ENCODE measurements at regions not wholly inside any gene's neighbourhood (a gene's known extent, or its start where the extent isn't known, plus 50 kb on each side); places are given as distances from the start of the nearest gene placed in this dataset.
"Not testable (repeated sequence)": the region's sequence is repeated elsewhere in the genome, so short reads cannot be mapped to it uniquely, and the experiment has no call there.

DNA sequence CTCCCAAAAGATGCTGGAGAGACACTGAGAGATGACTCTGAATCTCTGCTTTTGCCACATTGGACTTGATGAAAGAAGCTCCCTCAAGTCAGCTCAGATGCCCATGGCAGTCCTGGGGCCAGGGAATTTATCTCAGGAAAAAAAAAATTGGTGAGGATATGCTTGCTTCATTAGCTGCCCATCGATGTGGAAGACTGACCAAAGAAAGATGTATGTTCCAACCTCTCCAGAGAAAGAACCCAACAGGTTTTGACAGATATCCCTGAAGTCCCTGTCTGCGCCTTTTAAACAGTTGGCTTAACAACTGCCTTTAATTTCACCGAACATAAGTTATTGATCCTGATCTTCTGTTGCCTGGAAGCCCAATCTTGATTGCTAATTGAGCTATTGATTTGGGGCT, 137.4 kb downstream of the TMEM114 start:
- peak; percentile 86 for DNase-seq

DNA sequence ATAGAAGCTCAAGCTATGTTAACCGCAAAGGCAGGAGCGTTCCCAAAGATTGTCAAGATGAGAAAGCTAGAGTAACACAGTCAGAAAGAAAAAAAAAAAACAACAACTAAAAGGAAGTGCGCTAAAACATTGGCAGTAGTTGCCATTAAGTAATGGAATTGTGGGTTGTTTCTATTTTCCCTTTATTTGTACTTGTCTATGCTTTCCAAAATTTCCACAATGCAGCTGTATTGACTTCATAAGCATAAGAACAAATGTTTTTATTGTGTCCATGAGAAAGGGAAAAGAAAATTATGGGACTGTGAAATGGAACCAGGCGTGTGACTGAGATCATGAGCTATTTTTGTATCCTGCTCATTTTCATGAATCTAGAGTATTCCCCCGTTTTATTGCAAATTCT, 153.4 kb downstream of the TMEM114 start:
- DNase-seq: no peak

DNA sequence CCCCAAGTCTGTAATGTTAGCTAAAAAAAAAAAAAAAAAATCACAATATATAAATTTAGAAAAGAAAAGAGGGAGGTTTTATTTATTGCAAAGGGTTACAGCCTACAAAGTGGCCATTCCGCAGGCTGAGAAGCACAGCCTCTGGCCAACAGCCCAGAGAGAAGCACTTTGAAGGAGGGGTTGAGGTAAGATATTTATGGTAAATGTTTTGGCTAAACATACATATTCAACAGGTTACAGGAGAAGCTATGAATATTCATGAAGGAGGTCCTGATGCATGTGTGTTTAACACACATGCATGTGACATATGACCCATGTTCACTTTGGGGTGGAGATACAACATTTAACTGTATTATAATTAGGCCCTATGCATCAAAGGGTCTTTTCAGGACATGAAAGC, 158.5 kb downstream of the TMEM114 start:
- no peak for DNase-seq

DNA sequence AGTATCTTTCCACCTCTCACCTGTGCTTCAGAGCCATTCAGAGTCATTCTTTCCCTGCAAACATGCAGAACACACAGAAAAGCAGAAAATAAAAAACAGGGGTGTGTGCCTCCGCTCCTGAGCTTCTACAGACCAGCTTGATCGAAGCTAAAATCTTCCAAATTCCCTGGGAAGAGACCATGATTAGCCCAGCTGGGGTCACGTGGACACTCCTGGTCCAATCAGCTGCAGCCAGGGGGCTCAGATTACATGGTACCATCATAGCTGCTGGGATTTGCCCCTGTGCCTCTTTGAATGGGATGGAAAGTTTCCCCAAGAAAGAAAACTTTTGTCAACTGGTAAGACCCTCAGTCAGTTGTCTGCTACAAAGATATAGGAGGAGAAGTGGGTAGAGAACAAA, 159.9 kb downstream of the TMEM114 start:
- no peak for DNase-seq

DNA sequence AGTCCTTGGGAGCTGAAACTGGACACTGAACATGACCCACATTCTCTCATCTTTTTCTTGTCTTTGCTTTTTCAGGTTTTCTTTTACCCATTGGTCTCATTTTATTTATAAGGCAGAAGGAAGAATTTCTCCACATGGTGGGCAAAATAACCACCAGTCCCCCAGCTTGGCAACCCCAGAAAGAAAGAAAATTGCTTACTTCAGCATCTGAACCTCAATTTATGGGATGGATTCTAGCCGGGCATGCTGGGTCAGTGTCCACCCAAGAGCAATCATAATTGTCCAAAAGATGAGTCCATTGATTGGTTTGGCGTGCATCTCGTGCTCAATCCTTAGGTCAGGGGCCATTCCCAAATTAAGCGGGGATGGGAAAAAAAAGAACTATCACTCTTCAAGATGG, 163.7 kb downstream of the TMEM114 start:
- DNase-seq: no peak

DNA sequence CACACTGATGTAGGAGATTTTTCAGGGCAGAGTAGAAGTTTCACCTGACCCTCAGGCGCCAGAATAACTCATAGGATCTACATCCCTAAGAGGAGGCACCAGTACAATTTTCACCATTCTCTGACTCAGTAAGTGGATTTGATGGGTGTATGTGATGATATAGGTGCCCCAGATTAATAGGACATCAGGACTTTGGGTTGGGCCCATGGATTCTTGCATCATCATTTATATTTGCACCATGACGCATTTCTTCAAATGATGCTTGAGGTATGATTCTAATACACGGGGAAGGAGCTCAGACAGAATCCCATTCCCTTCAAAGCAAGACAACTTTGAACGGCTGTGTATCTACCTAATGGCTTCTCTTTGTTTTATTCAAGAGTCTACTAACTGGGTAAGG, 173.2 kb downstream of the TMEM114 start:
- no peak for DNase-seq

DNA sequence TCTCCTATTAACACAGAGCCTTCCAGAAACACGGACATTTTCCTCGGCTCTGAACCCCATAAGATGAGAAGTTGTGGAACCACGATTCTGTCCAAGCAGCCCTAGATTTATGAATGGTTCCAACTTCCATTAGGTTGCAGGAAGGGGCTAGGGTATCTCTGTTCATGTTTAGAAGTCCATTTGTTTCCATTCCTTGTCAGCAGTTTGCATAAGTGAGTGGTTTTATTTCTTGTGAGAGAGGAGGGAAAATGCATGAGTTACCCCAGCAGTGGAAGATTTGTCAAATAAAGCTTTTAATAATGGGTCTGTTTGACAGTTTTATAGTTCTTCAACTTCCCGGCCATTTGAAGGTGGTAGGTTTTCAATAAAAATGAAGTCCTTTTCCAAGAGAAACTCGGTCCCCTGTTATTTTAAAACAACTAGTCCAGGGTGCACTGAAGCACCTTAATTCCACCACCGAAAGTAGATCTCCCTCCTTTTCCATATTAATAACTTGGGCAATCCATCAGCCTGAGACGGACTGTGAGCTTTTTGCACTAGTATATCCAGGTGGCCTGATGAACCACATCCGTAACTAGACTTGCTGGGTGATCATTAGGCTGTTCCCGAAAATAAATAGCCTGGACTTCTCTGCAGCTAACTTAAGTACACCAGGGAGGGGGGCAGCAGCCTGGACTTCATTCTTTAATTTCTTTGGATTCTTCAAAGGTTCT, 181.3 kb downstream of the TMEM114 start:
- DNase-seq: no peak

DNA sequence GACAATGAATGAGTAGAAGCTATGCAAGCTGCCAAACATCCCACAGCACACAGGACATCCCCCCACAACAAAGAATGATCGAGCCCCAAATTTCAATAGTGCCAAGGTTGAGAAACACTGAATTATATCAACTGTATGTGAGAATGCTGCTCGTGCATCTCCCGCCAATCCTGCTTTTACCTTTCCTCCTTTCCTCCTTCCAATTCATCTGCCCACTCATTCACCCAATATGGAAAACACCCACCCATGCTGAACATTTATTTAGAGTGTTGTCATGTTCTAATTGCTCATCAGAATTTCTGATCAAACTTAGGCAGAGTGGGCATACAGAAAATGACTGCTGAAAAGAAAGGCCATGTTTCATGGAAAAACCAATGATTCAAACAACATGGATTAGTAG, 183.0 kb downstream of the TMEM114 start:
- DNase-seq: no peak

DNA sequence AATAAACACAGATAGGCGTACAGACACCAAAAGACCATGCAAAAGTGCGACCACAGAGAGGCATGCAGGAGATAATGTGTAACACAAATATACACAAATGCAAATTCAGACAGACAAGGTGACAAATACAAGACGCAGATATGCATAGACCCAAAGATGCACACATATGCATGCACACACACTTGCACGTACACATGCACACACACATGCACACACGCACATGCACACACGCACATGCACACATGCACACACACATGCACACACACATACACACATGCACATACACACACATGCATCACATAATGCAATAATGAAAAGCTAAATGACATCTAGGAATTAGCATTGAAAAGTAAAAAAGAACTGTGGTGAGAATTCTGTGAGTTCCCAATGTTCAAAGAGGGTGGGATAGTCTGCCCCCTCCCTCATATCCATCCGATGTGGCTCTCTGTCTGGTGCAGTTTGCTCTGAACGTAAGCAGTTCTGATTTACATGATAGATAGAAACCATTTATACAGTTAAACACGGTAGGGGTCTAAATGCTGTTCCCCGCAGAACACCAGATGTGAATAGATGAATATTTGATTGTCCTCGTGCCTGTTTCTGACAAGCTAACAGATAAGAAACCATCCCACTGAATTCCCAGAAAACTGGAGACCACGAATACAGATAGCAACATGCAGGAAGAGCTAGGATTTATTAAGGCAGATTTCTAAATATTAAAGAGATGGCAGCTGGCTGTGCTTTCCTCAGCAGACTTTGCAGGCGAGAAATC, 186.1 kb downstream of the TMEM114 start:
- DNase-seq: peak; percentile 11

DNA sequence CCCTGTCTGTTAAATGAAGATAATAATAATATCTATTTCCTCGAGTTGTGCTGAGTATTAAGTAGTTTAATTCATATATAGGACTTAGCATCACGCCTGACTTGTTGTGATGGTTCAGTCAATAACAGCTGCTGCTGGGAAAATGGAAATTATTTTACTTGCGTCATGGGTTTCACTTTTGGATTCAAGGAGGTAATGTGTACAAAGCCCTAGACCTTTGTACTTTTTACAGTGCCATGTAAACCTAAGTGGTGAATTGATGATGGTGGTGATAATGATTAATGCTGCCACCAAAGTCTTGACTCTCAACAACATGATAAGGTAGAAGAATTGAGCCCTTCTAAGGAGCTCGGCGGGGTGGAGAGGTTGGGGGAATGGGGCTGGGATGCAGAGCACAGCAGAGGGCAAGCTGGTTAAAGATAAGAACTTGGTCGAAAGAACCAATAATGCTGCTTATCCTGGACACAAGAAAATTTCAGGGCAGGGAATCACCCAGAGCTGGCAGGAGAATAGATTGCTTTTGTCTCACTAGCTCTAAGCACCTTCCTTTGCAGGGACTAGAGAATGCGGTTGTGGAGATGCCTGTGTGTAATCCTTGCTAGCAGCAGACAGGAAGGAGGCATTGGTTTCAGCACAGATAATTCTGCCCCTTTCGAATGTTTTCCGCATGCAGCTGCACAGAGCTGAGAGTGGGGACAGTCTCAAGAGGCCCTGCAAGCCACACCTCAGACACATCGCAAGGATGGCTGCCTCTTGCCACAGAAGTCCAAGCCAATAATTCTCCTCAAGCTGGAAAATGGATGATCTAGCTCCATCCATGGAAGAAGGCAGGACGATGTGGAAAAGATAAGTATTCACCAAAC, 187.1 kb downstream of the TMEM114 start:
- peak; percentile 40 for DNase-seq

DNA sequence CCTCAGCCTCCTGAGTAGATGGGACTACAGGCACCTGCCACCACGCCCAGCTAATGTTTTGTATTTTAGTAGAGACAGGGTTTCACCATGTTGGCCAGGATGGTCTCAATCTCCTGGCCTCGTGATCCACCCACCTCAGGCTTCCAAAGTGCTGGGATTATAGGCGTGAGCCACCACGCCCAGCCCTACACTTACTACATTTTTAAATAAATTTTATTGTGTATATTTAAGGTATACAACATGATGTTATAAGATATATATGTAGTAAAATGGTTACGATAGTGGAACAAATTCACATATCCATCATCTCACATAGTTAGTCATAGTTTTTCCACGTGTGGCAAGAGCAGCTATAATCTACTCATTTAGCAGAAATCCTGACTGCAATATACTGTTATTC, 189.6 kb downstream of the TMEM114 start:
- not testable (repeated sequence) for DNase-seq

DNA sequence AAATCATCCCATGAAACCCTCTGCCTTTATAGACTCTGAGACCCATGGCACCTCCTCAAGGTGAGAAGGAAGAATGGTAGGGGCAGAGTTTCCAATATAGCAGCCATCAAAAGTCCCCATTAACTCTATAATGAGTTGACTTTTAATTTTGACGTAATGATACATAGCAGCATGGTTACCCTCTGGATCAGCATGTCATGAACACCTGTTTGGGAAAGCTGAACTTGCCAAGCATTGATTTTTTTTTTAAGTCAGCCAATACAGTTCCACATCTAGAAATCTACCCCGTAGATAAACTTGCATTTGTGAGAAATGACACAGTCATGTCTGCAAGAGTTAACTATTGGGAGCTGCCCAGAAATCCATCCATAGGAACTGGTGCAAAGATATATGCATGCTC, 191.8 kb downstream of the TMEM114 start:
- DNase-seq: no peak

DNA sequence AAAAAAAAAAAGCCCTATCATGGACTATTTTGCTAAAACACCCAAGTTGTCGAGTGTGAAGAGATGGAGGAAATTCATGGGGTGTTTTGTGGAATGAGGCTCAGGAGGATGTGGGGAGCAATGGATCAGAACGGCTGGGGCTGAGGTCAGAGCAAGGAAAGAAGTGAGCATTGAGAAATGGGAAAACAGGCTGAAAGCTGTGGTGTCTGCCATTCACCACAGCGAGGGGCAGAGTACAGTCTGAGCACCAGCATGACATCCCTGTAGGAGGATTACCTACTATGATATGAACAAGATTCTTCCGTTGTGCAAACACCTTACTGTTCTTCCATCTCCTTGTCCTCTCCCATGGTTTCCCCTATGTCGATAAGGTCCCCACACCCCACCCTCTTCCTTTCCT, 193.1 kb downstream of the TMEM114 start:
- no peak for DNase-seq

DNA sequence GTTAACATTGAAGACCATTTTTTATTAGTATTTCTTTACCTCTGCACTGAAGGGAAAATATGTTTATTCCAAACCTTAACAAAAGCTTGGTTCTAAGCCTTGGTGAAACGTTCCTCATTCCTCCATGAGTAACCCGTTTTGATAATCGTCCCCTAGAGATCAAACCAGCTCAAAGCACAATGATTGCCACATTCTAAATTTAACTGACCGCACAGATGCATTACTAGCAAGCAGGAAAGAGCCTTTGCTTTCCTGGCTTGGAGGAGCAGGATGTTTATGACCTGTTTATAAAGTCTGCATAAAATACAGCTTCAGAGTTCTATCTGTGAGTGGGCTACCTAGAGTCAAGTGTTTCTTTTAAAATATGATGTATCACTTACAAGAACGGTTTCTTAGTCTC, 193.8 kb downstream of the TMEM114 start:
- peak; percentile 6 for DNase-seq

DNA sequence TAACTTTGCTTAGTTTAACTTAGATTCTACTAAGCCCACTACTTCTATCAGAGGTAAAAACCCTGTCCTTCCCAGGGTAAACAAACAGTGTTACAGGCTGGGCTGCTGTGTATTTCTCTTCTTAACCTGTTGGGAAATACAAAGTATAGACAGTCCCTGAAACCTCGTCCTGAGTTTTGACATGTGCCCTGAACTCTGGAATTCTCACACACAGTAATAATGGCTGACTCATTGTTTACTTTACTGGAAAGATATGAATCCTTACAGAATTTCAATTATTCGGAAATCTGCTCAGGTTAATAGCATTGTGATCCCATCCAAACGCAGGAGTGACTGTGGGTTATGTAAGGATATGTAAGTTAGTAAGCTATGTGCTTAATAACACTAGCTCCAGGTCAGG, 199.1 kb downstream of the TMEM114 start:
- no peak for DNase-seq

DNA sequence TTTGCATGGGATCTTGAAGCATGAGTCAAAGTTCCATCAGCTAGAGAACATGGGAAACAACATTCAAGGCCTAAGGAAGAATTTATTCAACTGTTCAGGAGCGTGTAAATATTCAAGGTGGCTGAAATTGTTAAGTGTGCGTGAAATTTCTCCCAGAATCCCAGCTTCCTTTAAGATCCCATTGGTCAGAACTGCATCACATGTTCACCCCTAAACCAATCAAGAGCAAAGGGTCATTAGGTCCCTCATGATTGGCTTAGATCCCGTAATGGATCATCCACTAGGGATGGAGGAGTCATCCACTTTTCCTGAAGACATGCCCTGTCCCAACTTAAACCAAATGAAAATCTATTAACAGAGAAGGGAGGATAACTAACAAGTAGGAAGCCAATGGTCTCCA, 201.6 kb downstream of the TMEM114 start:
- DNase-seq: no peak

DNA sequence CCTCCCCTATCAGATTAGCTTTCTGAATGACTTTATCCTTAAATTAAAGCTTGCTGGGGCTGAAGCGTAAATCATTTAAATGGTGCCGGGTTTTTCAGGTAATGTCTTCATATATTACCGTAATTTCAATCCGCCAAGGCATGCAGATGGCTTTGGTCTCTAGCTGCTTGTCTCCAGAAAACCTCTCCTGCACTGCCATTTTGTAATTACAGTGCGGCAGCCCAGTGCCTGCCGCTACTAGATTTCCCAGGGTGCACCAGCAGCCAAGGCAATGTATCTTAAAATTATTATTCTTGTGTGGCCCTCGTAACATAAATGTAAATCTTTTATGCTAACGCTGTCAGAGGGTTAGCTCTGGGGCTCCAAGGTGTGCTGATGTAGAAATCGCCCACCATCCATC, 208.5 kb downstream of the TMEM114 start:
- DNase-seq: no peak

DNA sequence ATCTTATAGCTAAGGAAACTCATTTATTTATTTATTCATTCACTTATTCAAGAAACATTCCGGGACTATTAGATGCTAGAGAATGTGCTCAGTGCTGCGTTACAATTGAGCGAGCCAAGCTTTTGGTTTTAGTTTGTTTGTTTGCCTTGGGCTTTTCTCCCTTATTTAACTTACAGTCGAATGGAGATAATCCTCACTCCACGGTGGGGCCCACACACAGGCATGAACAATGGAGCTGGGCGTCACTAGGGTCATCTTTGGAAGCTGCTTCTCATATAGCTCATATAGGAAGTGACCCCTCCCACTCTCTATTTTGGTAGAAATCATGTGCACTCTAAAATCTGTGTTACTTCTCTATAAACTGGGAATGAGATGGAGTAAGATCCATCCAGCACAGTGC, 210.0 kb downstream of the TMEM114 start:
- peak; percentile 26 for DNase-seq

DNA sequence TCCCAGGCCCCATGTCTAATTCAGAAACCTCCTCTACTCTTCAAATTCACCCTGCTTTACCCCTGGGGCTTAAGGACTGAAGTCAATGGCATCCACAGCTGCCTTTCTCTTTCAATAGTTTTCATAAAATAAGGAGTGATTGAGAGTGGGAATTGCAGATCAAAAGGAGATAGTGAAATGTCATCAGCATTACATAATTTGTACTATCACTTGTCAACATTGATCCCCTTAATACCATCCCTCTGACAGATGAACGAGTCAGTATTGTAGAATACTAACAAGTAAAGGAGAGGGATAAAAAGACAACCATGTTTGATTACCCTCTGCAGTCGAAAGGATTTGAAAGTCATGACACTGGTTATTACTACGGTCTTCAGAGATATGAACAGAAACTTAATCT, 212.4 kb downstream of the TMEM114 start:
- DNase-seq: no peak

DNA sequence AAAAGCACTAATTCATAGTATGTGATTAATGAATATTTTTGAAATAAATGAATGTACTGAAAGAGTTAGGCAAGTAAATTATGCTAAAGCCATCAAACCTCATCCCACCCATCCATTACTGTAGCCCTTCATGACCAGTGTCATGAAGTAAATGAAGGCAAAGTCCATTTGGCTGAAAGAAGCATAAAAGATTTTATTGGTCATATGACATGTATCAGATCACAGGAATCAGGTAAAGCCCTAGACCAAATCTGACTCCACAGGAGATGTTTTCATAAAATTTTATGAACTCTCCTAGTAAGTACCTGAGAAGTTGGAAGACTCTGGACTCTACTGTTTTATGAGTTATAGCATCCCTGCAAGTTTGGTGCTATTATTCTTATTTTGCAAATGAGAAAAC, 213.5 kb downstream of the TMEM114 start:
- no peak for DNase-seq

DNA sequence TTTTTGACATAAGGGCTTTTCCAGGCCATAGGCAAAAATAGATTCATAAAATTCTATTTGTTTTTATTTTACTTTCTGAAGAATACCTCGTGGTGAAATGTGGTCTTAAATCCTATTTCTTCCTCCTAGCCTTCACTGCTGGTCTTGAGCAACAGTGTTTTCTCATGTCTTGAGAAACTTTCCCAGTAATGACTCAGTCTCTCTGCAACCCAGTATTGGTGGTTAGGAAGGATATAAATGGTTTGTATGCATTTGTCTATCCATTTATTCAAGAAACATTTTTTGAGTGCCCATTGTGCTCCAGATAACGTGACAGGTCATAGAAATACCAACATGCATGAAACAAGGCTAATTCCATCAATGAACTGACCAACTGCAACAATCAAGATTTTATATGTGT, 213.9 kb downstream of the TMEM114 start:
- no peak for DNase-seq

DNA sequence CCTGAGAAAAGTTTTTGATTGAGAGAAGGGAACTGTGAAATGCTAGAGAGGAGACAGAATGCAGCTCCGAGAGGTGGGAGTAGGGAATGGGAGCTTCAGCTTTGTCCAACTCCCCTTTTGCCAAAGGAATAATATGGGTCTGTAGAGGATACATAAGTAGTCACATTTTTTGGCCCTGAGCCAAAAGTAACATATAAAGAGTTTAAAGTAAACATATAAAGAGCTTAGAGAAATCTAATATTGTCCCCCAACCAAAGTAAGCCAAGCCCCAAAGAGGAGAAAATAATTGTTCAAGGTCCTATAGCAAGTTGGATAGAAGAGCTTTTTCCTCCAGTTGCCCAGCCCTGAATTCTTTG, 215.1 kb downstream of the TMEM114 start:
- no peak for DNase-seq

DNA sequence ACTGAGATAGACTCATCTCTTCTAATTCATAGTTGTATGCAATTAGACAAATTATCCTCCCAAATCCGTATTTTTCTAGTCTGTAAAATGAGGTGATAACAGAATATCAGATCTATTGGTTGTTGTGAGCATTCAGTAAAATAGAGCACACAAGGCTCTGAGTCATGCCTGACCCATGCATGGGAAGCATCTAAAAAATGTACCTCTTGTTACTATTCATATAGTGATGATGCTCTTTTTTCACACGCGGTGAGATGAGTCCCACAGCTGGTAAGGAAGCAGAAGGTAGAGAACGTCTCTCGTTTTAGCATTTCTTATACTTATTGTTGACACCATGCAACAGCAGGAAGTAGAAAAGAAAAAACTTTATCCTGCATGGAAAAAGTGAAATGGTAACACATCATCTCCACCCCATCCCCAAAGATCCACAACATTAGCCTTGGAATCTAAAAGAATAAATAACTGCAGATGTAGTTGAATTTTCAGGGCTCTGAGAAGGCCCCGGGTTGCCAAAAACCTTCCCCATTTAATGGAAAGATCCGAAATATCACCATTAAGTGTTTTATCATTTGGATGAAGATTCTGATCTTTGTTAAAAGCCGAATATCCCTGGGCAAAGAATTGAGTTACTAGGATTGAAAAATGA, 215.6 kb downstream of the TMEM114 start:
- no peak for DNase-seq
